AG10803 (cell line): ENCODE measurements at regions not wholly inside any gene's neighbourhood (a gene's known extent, or its start where the extent isn't known, plus 50 kb on each side); places are given as distances from the start of the nearest gene placed in this dataset.

Experiments used
- DNase-seq: peaks from one replicate; pipeline ENCODE4 v3.0.0; 2010; ENCODE audit warnings: low read depth
- H3K4me3 ChIP-seq: 2 replicates; pipeline ENCODE4 v1.5.1; 2011; ENCODE audit warnings: mild to moderate bottlenecking, low read length, control low read depth
- TF ChIP-seq, protein P1 (sequence below): conservative IDR thresholded peaks from 2 replicates; pipeline ENCODE4 v1.5.1; 2011; ENCODE audit warnings: mild to moderate bottlenecking, low read length, control low read depth, inconsistent platforms

DNA sequence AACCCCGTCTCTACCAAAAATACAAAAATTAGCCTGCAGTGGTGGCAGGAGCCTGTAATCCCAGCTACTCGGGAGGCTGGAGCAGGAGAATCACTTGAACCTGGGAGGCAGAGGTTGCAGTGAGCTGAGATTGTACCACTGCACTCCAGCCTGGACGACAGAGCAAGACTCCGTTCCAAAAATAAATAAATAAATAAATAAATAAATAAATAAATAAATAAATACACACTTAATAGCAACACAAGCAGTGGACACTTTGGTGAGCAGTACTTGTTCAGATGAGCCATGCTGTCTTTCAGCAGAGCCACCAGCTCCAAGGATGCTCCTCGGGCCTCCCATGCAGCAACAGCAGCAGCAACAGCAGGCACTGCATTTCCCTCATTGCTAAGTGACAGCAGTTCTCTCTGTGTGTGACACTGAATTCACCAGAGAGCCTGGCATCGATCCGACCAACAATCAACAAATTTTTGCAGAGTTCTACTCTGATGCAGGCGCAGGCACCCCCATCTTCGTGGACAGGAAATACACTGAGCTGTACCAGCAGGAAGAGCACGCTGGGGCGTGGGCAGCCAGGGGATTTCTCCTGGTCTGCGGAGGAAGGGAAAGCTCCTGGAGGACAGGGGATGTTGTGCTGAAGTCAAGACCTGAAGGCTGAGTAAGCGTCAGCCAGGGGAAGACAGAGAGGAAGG is 54.0 kb upstream of the SNX9 start:
- no peak overlapping the region for H3K4me3 ChIP-seq
- no peak for DNase-seq
- TF ChIP-seq, protein P1, sequence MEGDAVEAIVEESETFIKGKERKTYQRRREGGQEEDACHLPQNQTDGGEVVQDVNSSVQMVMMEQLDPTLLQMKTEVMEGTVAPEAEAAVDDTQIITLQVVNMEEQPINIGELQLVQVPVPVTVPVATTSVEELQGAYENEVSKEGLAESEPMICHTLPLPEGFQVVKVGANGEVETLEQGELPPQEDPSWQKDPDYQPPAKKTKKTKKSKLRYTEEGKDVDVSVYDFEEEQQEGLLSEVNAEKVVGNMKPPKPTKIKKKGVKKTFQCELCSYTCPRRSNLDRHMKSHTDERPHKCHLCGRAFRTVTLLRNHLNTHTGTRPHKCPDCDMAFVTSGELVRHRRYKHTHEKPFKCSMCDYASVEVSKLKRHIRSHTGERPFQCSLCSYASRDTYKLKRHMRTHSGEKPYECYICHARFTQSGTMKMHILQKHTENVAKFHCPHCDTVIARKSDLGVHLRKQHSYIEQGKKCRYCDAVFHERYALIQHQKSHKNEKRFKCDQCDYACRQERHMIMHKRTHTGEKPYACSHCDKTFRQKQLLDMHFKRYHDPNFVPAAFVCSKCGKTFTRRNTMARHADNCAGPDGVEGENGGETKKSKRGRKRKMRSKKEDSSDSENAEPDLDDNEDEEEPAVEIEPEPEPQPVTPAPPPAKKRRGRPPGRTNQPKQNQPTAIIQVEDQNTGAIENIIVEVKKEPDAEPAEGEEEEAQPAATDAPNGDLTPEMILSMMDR: no peak

DNA sequence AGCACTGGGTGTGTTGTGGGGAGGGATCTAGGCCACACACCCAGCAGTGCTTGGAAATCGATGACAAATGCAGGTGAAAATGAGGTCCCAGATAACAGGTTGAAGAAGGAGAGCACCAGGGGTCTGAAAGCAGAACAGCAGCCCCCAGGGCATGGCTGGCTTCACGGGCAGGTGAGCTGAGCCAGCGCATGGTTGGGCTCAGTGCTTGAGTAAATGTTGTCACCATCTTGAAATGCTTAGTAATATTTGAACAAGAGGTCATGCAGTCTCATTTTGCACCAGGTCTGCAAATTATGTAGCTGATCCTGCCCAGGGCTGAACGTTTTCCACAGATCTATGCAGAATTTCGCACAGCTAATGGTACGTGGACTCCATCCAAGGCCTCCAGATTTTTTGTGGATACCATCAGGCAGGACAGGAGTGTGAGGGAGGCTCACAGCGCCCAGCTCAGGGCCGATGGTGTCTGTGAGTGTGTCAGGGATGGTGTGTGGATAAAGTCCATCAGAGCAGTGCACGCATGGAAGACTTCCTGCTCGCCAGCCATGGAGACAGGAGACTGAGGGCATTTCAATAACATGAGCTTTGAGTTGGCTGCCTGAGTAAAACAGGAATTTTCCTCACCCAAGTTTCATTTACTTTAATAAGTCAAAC is 53.1 kb upstream of the SNX9 start:
- DNase-seq: peak; percentile 40
- TF ChIP-seq, protein P1: no peak
- no peak overlapping the region for H3K4me3 ChIP-seq

DNA sequence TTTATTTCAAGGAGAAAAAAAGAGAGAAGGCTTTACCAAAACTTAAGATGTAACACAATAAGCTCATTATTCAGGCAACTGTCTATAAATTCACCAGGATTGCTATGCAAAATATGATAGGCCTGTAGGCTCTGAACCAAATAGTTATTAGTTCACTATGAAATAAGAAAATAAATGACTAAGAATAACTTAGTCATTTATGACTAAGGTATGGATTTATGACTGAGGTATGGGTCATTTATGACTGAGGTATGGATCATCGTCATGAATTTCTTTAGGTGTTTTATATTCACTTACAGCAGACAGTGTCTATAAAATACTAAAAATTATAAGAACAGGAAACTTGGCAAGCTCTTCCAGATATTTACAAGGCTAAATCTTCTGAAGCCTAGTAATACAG is 52.1 kb upstream of the SNX9 start:
- H3K4me3 ChIP-seq: no peak overlapping the region
- TF ChIP-seq, protein P1: no peak
- DNase-seq: peak; percentile 58

DNA sequence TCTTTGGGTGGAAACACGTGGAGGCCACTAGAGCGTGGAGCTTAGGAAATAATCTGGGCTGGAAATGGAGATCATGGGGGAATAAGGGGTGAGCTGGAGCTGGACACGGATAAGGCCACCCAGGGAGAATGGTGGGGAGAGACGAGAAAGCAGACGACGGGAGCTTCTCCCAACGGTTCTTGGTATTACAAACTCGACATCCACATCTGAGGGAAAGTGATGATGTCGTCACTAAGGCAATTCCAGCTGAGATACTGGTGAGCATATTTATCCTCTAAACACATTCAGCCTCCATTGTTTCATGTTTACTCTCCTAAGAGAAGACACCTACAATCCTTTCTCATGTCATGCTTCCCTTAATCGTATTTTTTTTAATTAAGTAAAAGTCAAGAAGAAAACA is 50.2 kb upstream of the SNX9 start:
- no peak overlapping the region for H3K4me3 ChIP-seq
- TF ChIP-seq, protein P1: no peak

More for the DNA sequence above, 50.2 kb upstream of the SNX9 start:
- no peak for DNase-seq
